HepG2 (cell line): ENCODE measurements at regions not wholly inside any gene's neighbourhood (a gene's known extent, or its start where the extent isn't known, plus 50 kb on each side); places are given as distances from the start of the nearest gene placed in this dataset.

Source experiments
- ATAC-seq: fragments of 200-7000 bp; cut with Tn5 transposase; 3 replicates; pipeline ENCODE4 v1.9.1; 2020; ENCODE audit warnings: mild to moderate bottlenecking, moderate library complexity
- BruUV-seq: library from RNA; stranded (reverse); fragments of 400-500 nt; replicated peaks from 2 replicates; lab custom pipeline; 2021; lab: Mats Ljungman, UMichigan
- CTCF ChIA-PET: fragments of 300-600 bp; formaldehyde crosslinking; extraction: SDS; loops from one replicate; lab custom pipeline; 2021; ENCODE audit warnings: low total read pairs, inconsistent platforms, low intra/inter-chr PET ratio; lab: Yijun Ruan, JAX
- POLR2A ChIA-PET: fragments of 350-600 bp; sonication (Branson Sonifier 250); formaldehyde crosslinking; loops from one replicate; lab custom pipeline; 2020; ENCODE audit warnings: antibody characterized with exemption, inconsistent platforms; lab: Yijun Ruan, JAX
- DNase-seq: peaks from one replicate; pipeline ENCODE4 v3.0.0-alpha.2; 2015; ENCODE audit warnings: low spot score
- FAIRE-seq: peaks from 3 replicates; lab custom pipeline; 2011; peaks lifted over from hg19 to GRCh38; lab: Jason Lieb, UNC
- H2AFZ ChIP-seq: one replicate; pipeline ENCODE4 v1.6.1; 2011; ENCODE audit warnings: low read length, inconsistent platforms
- H3K27ac ChIP-seq: fragments of 300-600 bp; 3 replicates; pipeline ENCODE4 v1.8.0; 2011; ENCODE audit warnings: mixed run types, mild to moderate bottlenecking, mixed read lengths, low read length, inconsistent platforms; ENCODE audit not compliant: insufficient read depth; ENCODE audit errors: extremely low read length
- H3K27me3 ChIP-seq, 2 experiments: fragments of 200-600 bp in 1 of 2; 2 replicates in 1 of 2; 3 replicates in 1 of 2; pipeline versions ENCODE4 v1.6.0 to v1.8.0; 2011; ENCODE audit warnings: low read length in 2 of 2, mild to moderate bottlenecking in 2 of 2, moderate library complexity in 2 of 2, inconsistent platforms in 1 of 2; ENCODE audit not compliant: insufficient read depth in 2 of 2, control insufficient read depth in 1 of 2
- H3K36me3 ChIP-seq, 2 experiments: fragments of 200-600 bp in 1 of 2; replicated peaks in 1 of 2; 2 replicates in 1 of 2; 3 replicates in 1 of 2; pipeline versions ENCODE4 v1.5.1 to v1.8.0; 2011; ENCODE audit warnings: low read length in 2 of 2, inconsistent platforms in 1 of 2; ENCODE audit not compliant: insufficient read depth in 2 of 2, control insufficient read depth in 1 of 2
- H3K4me1 ChIP-seq: 2 replicates; pipeline ENCODE4 v1.5.1; 2012; ENCODE audit warnings: low read length, inconsistent platforms; ENCODE audit not compliant: insufficient read depth
- H3K4me2 ChIP-seq: 2 replicates; pipeline ENCODE4 v1.6.0; 2011; ENCODE audit warnings: low read depth, low read length, inconsistent platforms
- H3K4me3 ChIP-seq, 3 experiments: fragments of 200-600 bp in 1 of 3; sonication (generic), shearing (Covaris generic) in 1 of 3; replicated peaks in 1 of 3; 2 replicates each; pipeline ENCODE4 v1.5.1; 2011 to 2016; ENCODE audit warnings: low read length in 3 of 3, inconsistent platforms in 2 of 3, low read depth in 2 of 3, mild to moderate bottlenecking in 2 of 3, control low read depth in 1 of 3, mixed read lengths in 1 of 3; ENCODE audit not compliant: insufficient read depth in 1 of 3
- H3K79me2 ChIP-seq: one replicate; pipeline ENCODE4 v1.6.1; 2011; ENCODE audit warnings: low read length, inconsistent platforms; ENCODE audit not compliant: insufficient read depth
- H3K9ac ChIP-seq: 2 replicates; pipeline ENCODE4 v1.6.0; 2011; ENCODE audit warnings: mild to moderate bottlenecking, low read depth, low read length, inconsistent platforms; ENCODE audit not compliant: insufficient read depth
- H3K9me3 ChIP-seq: 2 replicates; pipeline ENCODE4 v1.5.1; 2012; ENCODE audit warnings: mild to moderate bottlenecking, low read length
- H4K20me1 ChIP-seq: 2 replicates; pipeline ENCODE4 v1.6.0; 2011; ENCODE audit warnings: inconsistent platforms, mild to moderate bottlenecking, low read length, moderate library complexity; ENCODE audit not compliant: insufficient read depth
- ATAD3A ChIP-seq: sonication (generic); formaldehyde crosslinking; IDR thresholded peaks from 2 replicates; pipeline ENCODE4 v1.4.0; 2020; ENCODE audit warnings: missing genetic modification reagents
- FOXO4 ChIP-seq: sonication (generic); formaldehyde crosslinking; conservative IDR thresholded peaks from 2 replicates; pipeline ENCODE4 v1.8.1; 2023; ENCODE audit warnings: missing genetic modification reagents
- HMG20A ChIP-seq: IDR thresholded peaks from 2 replicates; pipeline ENCODE4 v1.6.1; 2016; ENCODE audit warnings: borderline replicate concordance
- HNF1A ChIP-seq, 2 experiments: sonication (generic) in 1 of 2; formaldehyde crosslinking in 1 of 2; IDR thresholded peaks; 2 replicates each; pipeline versions ENCODE4 v1.4.0 to v1.6.1; 2016 to 2020; ENCODE audit warnings: borderline replicate concordance in 1 of 2, low read depth in 1 of 2, mild to moderate bottlenecking in 1 of 2, missing genetic modification reagents in 1 of 2
- ISX ChIP-seq: sonication (generic); formaldehyde crosslinking; conservative IDR thresholded peaks from 2 replicates; pipeline ENCODE4 v1.5.0; 2020; ENCODE audit warnings: missing genetic modification reagents
- KLF15 ChIP-seq: sonication (generic); formaldehyde crosslinking; IDR thresholded peaks from 2 replicates; pipeline ENCODE4 v1.8.1; 2023; ENCODE audit warnings: borderline replicate concordance, mild to moderate bottlenecking, inconsistent platforms, missing genetic modification reagents, mixed read lengths
- MTF2 ChIP-seq: sonication (generic); formaldehyde crosslinking; IDR thresholded peaks from 2 replicates; pipeline ENCODE4 v1.5.0; 2020; ENCODE audit warnings: missing genetic modification reagents, borderline replicate concordance
- NFE2L1 ChIP-seq: sonication (generic); formaldehyde crosslinking; IDR thresholded peaks from 2 replicates; pipeline ENCODE4 v1.4.0; 2020; ENCODE audit warnings: missing genetic modification reagents, mild to moderate bottlenecking, borderline replicate concordance
- PHF8 ChIP-seq: sonication (generic); formaldehyde crosslinking; IDR thresholded peaks from 2 replicates; pipeline ENCODE4 v1.5.0; 2020; ENCODE audit warnings: missing genetic modification reagents
- SP1 ChIP-seq, 2 experiments: fragments of 450-650 bp in 1 of 2; sonication (generic) in 1 of 2; formaldehyde crosslinking in 1 of 2; IDR thresholded peaks; 2 replicates each; pipeline versions ENCODE4 v1.4.0 to v1.6.1; 2016 to 2020; ENCODE audit warnings: missing genetic modification reagents in 1 of 2
- THRA ChIP-seq: sonication (generic); formaldehyde crosslinking; IDR thresholded peaks from 2 replicates; pipeline ENCODE4 v1.4.0; 2020; ENCODE audit warnings: missing genetic modification reagents, borderline replicate concordance
- ZNF121 ChIP-seq: sonication (generic); formaldehyde crosslinking; IDR thresholded peaks from 2 replicates; pipeline ENCODE4 v1.5.0; 2020; ENCODE audit warnings: mild to moderate bottlenecking, missing genetic modification reagents
- ZNF143 ChIP-seq: sonication (generic); formaldehyde crosslinking; IDR thresholded peaks from 2 replicates; pipeline ENCODE4 v1.4.0; 2020; ENCODE audit warnings: missing genetic modification reagents
- ZNF263 ChIP-seq: sonication (generic); formaldehyde crosslinking; IDR thresholded peaks from 2 replicates; pipeline ENCODE4 v1.4.0; 2020; ENCODE audit warnings: missing genetic modification reagents
- ZNF30 ChIP-seq: sonication (generic); formaldehyde crosslinking; IDR thresholded peaks from 2 replicates; pipeline ENCODE4 v1.5.0; 2020; ENCODE audit warnings: mild to moderate bottlenecking, missing genetic modification reagents
- ZNF746 ChIP-seq: sonication (generic); formaldehyde crosslinking; IDR thresholded peaks from 2 replicates; pipeline ENCODE4 v1.8.0; 2022; ENCODE audit warnings: mild to moderate bottlenecking, missing genetic modification reagents
- WGBS: methylation state at CpG from one replicate; pipeline ENCODE4 v1.1.6; 2017; ENCODE audit warnings: low lambda C conversion rate; 5-methylcytosine and 5-hydroxymethylcytosine counted together
- in situ Hi-C: cut with HindIII; loops from 2 replicates; pipeline ENCODE4 v1.10.0; 2017; ENCODE audit warnings: low pct_unique_long_range_greater_than_20kb; ENCODE audit not compliant: extremely low pct_ligation_motif_present
- intact Hi-C: fragments of 100-400 bp; cut with micrococcal nuclease; formaldehyde crosslinking; loops from one replicate; pipeline ENCODE4 v1.10.0; 2022; ENCODE audit not compliant: unreplicated experiment

GRCh38 chr21:24628046-24628445 is 979.2 kb downstream of the MRPL39 start (continued):
- no peak for TF ChIP-seq THRA (CRISPR knock-in tag)

- POLR2A ChIA-PET: no interaction called here
- TF ChIP-seq ZNF30 (CRISPR knock-in tag): no peak
- TF ChIP-seq FOXO4 (CRISPR knock-in tag): no peak
- no peak for TF ChIP-seq PHF8 (CRISPR knock-in tag)
- no peak for TF ChIP-seq ZNF746 (CRISPR knock-in tag)
- no peak for TF ChIP-seq KLF15 (CRISPR knock-in tag)
- TF ChIP-seq ZNF143 (CRISPR knock-in tag): no peak
- no peak for TF ChIP-seq ISX (CRISPR knock-in tag)
- no peak for TF ChIP-seq HMG20A (CRISPR knock-in tag)
- TF ChIP-seq HNF1A (IDR thresholded peaks at IDR 0.05; ENCODE audit: low read depth): no peak
- TF ChIP-seq HNF1A (CRISPR knock-in tag; IDR thresholded peaks at IDR 0.05; ENCODE audit: borderline replicate concordance): no peak
- TF ChIP-seq ZNF263 (CRISPR knock-in tag): no peak
- TF ChIP-seq SP1 (IDR thresholded peaks at IDR 0.05): no peak
- TF ChIP-seq SP1 (CRISPR knock-in tag; IDR thresholded peaks at IDR 0.05): no peak
- no peak for TF ChIP-seq MTF2 (CRISPR knock-in tag)
- no peak for TF ChIP-seq ATAD3A (CRISPR knock-in tag)
- TF ChIP-seq ZNF121: no peak
- no peak for TF ChIP-seq NFE2L1 (CRISPR knock-in tag)
Measured at GRCh38 chr21:24617819-24618218, 989.5 kb downstream of the MRPL39 start.

More at GRCh38 chr21:24617819-24618218, 989.5 kb downstream of the MRPL39 start:
- BruUV-seq: no TSS peak
- FAIRE-seq (no peak), DNase-seq (no peak), ATAC-seq (no peak)
- Histone ChIP-seq H3K4me2 (no peak overlapping the region), H3K9ac (no peak overlapping the region), H3K4me1 (no peaks in the 10 kb centered on the region), H3K79me2 (no peaks in the 10 kb centered on the region), H3K4me3 (no peak overlapping the region), H3K27ac (no peak overlapping the region), H4K20me1 (no peaks in the 10 kb centered on the region), H3K36me3 (no peaks in the 10 kb centered on the region), H2AFZ (no peak overlapping the region), H3K27me3 (no peaks in the 10 kb centered on the region), H3K9me3 (peaks cover 74% of the 10 kb centered on the region)
- 0% methylated on average over 2 of the region's 2 CpGs for WGBS
- intact Hi-C loops: no loop called here
- CTCF ChIA-PET: no interaction called here
- in situ Hi-C loops: no loop called here
